ENCODE measurements at regions not wholly inside any gene's neighbourhood (a gene's known extent, or its start where the extent isn't known, plus 50 kb on each side); places are given as distances from the start of the nearest gene placed in this dataset.

- TF ChIP-seq THRB (CRISPR knock-in tag; conservative IDR thresholded peaks at IDR 0.05) (no peak), ZBTB40 (IDR thresholded peaks at IDR 0.05) (no peak), ZBTB40 (CRISPR knock-in tag; IDR thresholded peaks at IDR 0.05) (no peak), SP2 (IDR thresholded peaks at IDR 0.05; ENCODE audit: extremely low read depth, low read depth, low read length, poor library complexity, severe bottlenecking) (no peak), POLR2AphosphoS5 (IDR thresholded peaks at IDR 0.05; ENCODE audit: control insufficient read depth, insufficient read depth, low read depth, low read length) (no peak), HDGF (IDR thresholded peaks at IDR 0.05) (no peak), CTCF (IDR thresholded peaks at IDR 0.05 in 2 of 3, conservative IDR thresholded peaks at IDR 0.05 in 1 of 3; ENCODE audit: insufficient read depth in 2 of 3, low read depth in 1 of 3, low read length in 3 of 3) (no peak), CREB5 (CRISPR knock-in tag; IDR thresholded peaks at IDR 0.05) (no peak), RAD21 (CRISPR knock-in tag; conservative IDR thresholded peaks at IDR 0.05 in 1 of 2, IDR thresholded peaks at IDR 0.05 in 1 of 2) (no peak), ZNF347 (CRISPR knock-in tag; IDR thresholded peaks at IDR 0.05; ENCODE audit: low read depth) (no peak), CHD4 (IDR thresholded peaks at IDR 0.05; ENCODE audit: insufficient read depth, insufficient replicate concordance, low read depth, low read length, poor library complexity, severe bottlenecking) (no peak), PHB2 (IDR thresholded peaks at IDR 0.05; ENCODE audit: low read depth) (no peak), ZNF395 (CRISPR knock-in tag; IDR thresholded peaks at IDR 0.05) (no peak), RNF219 (CRISPR knock-in tag; IDR thresholded peaks at IDR 0.05) (no peak)
These were observed 174.0 kb downstream of the TOMM20 start for GRCh38 chr1:234954613-234955012.

Measured in K562 (cell line).